ENCODE measurements at regions not wholly inside any gene's neighbourhood (a gene's known extent, or its start where the extent isn't known, plus 50 kb on each side); places are given as distances from the start of the nearest gene placed in this dataset.

DNA sequence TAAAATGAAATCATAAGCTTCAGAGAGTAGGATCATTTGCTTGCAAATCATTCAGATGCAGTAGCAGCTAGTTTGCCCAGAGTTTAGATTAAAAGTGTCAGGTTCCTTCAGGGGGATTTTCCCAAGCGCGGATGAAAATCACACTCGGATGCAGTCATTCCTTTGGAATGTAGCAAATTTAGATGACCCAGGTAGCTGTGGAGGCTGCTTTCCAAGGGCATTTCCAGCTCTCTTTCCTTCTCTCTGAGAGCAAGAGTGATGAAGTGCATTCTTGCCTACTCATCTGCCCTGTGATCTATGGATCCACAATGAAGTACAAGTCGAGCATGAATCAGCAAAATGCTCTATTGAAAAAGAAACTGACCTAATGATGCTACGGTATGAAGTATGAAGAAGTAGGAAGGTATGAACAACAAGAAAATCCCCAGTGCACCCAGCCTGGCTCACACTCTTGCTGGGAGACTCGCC, 200.2 kb downstream of the PLK2 start:
- no peak for DNase-seq (ENCODE audit: extremely low read depth, low read depth, low spot score)

DNA sequence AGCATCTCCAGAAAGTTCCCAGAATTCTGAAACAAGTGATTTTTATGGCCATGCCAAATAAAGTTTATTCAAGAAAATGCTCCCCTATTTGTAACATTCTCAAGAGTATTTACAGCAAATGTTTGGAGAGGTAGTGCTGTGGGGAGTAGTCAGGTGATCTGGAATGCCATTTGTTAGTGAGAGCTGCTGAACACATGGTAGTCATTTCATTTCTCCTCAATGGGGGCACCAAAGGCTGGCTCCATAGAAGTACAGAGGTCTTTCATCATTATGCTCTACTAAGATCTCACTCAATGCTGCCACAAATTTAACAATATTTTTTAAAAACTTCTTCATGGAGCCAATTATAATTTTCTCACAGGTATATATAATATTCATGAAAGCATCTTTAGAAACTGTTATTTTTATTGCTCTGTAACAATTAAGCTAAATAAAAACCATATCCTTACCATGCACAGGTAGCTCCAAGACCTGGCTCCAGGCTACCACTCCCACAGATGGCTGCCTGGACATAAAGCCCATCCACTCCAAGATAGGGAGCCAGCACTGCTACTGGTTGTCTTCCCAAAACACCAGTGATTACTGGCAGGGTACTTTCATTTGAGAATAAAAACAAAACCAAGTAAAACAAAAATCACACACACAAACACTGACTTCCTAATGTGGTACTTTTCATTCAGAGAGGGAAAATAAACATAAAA, 200.8 kb downstream of the PLK2 start:
- DNase-seq (ENCODE audit: extremely low read depth, low read depth, low spot score): no peak

DNA sequence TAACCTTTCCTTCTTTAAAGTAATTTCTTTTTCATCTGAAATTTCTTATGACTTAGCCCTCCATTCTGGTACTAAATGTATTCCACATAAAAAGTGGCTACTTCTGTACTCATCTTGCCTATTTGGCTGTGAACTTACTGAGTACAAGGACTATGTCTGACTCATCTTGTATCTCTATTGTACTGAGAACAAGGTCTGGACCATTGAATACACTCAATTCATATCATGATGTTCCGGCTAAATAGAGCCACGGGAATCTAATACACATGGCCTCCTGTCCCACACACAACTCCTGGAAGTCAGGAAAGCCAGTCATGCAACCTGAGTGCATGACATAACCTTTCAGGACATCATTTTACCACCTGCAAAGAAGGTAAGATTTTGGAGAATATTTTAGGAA, 203.9 kb downstream of the PLK2 start:
- no peak for DNase-seq (ENCODE audit: extremely low read depth, low read depth, low spot score)

DNA sequence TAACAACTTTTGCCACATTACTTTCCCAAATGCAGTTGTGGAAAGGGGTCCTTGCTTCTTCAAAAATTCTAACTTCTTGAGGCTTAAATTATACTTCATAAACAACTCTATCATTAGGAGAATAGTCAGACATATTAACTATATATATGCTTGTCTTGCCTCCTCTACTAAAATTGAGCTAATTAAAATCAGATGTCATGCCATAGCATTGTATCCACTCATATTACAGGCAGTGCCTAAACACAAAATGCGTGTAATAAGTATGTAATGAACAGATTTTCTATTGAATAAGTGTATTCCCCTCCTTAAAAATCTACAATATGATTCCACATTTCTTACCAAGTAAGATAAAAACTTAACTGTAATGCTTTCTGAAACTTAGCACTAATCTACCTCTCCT, 204.5 kb downstream of the PLK2 start:
- no peak for DNase-seq (ENCODE audit: extremely low read depth, low read depth, low spot score)

DNA sequence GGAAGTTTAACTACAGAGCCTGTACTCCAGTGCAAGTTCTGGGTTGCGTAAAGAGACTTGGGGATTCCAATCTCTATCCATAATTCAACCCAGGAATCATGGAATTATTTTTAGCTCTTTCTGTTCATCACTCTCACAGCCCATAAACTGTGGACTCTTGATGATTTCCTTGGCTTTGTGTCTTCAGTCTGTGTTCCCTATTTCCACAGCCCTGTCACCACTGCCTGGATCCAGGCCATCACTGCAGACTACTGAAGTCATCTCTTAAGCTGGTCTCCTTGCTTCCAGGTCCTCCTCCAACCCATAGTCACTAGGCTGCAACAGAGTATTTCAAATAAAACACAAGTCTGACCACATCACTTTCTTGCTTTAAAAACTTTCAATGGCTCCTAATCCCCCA, 211.7 kb downstream of the PLK2 start:
- no peak for DNase-seq (ENCODE audit: extremely low read depth, low read depth, low spot score)

DNA sequence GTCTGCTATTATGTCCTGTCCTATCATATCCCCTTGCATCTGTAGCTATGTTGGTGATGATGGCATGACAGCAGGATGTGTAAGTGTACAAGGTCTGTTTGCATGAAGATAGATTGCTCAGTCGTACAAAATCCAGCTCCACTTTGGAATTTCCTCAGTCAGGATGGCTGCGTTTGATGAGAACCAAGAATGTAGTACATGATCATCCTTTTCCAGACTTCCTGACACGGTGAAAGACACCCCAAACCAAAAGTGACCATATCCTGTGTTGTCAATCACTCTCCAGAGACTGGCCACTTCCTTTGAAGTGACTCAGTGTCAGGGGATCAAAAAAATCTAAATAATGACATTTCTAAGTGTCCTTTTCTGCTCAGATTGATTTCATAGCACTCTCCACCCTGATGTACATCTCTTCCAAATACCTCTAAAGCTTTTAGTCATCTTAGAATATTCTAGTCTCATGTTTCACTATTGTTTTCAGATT, 213.4 kb downstream of the PLK2 start:
- DNase-seq (ENCODE audit: extremely low read depth, low read depth, low spot score): no peak

DNA sequence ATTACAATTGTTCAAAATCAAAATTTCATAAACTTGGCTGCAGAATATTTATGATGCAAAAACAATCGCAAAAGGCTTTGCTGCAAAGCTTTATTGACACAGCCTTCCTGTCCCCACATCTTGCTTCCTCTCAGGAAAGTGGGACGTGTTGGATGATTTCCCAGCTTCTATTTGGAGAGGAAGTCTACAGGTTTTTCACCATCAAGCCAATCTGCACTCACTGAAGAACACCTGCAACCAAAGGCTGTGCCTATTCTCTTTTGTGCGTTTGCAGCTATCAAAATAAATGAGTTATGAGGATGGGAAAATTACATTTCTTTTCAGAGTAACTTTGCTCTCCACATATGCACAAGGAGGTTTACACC, 214.4 kb downstream of the PLK2 start:
- DNase-seq (ENCODE audit: extremely low read depth, low read depth, low spot score): no peak

DNA sequence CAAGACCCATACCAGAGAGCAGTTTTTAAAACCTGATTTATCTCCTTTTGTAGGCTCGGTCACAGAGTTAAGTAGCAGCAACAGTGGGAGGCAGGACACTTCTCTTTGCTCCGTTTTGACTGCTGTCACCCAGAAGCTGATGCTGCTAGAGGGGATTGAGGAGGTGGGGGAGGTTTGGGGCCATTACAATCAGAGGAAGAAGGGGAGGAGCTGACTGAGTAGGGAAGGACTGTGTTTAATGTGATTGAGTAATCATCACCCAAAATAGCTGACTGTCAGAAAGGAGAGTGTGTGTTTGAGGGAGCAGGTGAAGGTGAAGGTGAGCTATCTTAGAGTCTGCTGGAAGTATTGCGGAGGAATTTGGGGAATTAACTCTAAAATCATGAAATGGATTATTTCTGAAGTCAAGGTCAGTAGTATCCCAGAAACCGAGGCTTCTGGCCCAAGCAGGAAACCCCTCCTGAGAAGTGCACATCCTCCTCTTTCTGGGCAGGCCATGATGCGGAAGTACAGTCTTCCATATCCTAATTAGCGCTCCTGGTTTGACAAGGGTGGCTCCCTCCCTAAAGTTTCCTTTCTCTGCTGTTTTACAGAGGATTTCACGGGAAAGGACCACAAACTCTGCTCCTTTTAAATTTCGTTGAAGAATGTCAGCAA, 214.9 kb downstream of the PLK2 start:
- no peak for DNase-seq (ENCODE audit: extremely low read depth, low read depth, low spot score)

DNA sequence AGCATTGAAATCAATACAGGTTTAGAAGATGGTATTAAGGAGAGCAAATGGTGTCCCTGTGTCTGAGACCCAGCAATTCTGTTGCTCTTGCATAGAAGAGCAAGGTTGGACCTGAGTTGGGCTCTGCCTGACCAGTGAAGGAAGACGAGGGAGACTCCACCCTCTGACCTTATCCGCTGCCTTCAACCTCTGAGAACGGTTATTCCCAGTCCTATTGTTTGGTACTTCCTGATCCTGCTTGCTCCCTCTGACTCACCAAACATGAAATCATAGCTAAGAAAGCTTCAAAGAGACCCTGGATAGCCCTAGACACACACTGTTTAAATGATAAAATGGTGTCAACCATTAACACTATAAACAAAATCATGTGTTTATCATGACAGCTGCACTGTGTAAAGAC, 218.5 kb downstream of the PLK2 start:
- DNase-seq (ENCODE audit: extremely low read depth, low read depth, low spot score): peak; percentile 96

DNA sequence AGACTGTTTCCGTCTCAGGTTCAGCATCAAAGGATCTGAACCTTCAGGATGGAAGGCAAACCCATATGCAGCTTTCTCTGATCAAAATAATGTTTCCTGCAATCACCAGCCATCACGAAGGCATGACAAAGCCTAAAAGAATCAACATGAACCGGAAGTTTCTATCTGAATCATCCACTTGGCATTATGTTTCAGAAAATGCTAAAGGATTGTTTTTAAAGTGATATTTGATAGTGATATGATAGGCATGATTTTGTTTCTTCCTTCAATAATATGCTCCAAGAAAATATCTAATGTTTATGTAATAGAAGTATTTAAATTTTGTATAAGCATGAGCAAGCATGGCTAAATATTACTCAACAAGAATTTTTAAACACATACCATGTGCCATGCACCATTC, 219.6 kb downstream of the PLK2 start:
- DNase-seq (ENCODE audit: extremely low read depth, low read depth, low spot score): no peak

DNA sequence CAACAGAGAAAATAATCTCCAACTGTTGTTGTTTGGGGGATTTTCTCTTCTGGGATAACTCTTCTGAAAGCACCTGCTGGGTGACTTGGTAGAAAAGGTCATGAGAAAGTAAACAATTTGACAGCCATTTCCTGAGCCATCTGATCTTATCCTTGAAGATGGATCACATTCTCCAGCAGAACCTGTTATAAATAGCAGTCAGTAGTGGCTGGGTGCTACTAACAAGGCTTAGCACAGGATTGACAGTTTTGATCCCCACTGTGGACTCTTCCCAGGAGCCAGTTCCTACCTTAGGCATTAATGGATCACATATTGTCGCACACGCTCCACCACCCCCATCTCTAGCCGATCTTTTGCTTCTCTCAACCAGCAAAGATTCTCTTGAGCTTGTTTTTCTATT, 220.2 kb downstream of the PLK2 start:
- no peak for DNase-seq (ENCODE audit: extremely low read depth, low read depth, low spot score)

DNA sequence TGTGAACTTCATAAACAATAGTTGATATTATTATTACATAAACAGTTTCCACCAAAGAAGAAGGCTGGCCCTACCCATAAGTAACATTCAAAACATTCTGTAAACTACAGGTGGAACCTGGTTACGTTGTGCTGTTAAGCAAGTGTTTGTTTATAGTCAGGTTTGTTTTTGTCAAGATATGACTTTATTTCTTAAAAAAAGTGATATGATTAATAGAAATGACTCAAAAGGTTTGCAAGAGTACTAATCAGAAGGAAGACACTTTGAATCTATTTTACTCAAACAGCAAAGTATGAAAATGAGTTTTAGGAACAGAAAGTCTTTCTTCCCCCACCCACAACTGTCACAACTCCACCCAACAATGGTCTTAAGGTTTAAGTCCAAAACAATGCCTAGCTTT, 220.8 kb downstream of the PLK2 start:
- no peak for DNase-seq (ENCODE audit: extremely low read depth, low read depth, low spot score)

DNA sequence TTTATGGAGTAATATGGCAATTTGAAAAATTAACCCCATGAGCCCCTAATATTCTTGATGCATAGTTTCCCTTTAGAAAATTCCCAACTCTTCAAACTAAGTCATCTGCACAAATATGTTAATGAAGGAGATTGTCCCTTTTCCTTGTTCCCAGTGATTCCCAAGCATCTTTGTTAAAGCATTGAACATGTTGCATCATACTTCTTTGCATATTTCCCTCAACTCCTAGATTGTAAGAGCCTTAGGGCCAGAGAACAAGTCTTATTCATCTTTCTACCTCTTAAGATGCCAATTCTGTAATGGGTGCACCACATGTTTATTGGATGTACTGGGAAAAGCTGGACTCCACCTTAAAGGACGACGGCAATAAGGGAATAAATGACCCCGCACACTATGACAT, 223.4 kb downstream of the PLK2 start:
- no peak for DNase-seq (ENCODE audit: extremely low read depth, low read depth, low spot score)

DNA sequence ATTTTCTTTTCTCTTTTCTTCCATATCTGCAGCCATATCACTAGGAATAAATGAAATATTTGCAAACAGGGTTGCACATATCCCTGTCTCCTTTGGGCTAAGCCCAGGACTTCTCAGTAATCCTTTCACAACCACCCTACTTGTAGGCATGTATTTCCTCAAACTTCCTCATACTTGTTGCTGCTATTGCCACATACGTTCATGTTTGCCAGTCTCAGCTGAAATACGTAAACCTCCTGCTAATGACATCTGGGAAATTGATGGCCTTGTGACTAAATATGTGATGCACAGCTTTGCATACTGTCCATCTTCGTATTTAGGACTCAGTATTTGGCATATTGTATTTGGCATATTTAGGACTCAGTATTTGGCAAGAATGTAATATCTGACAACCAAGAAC, 224.6 kb downstream of the PLK2 start:
- DNase-seq (ENCODE audit: extremely low read depth, low read depth, low spot score): no peak

DNA sequence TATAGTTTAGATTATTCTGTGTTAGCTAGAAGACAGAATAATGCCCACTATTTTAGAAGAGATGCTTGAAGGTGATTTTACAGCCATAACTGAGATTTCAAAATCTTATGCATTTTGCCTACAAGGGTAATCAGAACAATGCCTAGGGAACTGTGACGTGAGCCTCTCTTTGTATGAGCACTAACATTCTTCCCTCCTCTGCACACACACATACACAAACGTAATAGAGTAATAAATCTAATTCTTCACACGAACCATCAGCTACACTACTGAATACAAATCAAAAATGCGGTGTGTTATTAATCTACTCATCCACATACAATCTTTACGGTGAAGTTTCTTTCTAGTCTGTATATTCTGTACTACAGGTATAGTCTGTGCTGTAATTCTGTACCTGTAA, 227.8 kb downstream of the PLK2 start:
- DNase-seq (ENCODE audit: extremely low read depth, low read depth, low spot score): no peak

DNA sequence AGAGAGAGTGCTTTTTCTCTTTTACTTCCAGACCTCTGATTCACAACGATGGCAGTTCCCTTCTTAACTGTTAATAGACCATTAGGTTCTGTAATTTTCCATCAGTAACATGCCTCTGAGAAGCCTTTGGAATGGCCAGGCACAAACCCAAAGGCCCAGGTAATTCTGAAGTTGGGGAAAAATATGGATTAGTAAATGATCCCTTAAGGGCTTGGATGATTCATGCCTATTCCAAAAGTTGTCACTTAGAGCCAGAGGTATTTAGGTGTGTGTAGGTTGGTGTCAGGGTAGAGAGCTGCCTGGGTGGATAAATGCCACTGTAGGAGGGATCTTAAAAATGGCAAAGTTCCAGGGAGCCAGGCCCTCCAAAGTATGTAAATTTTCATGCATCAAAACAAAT, 228.8 kb downstream of the PLK2 start:
- no peak for DNase-seq (ENCODE audit: extremely low read depth, low read depth, low spot score)

DNA sequence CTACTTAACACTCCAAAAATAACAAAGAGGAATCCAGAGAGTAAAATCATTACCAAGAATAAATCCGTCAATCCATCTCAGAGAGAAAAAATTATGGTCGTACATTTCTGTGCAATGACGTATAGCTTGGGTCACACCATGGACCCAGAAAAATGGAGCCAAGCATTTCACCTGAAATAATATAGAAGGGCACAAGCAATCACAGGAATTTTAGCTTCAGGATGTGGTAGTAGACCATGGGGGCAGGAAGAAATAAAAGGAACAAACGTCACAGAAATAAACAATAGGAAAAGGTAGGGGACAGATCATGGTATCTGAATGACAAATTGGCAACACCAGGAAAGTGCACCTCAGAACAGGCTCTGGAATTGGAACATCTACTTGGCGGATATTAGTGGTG, 231.0 kb downstream of the PLK2 start:
- no peak for DNase-seq (ENCODE audit: extremely low read depth, low read depth, low spot score)

DNA sequence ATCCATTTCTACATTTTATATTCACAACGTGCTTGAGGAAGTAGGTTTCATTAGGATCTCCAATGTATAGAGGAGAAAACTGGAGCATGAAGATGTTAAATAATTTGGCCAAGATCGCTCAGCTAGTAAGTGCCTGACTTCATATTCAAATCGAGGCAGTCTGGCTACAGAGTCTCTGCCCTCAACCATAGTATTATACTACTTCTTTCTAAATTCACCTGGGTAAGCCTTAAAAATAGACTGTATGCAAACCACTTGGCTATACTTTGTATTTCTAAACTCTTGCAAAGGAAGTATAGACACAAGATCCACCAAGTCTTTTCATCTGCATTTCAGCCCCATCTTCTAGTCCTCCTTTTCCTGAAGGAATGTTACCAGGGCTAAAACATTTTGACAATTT, 232.0 kb downstream of the PLK2 start:
- DNase-seq (ENCODE audit: extremely low read depth, low read depth, low spot score): no peak

DNA sequence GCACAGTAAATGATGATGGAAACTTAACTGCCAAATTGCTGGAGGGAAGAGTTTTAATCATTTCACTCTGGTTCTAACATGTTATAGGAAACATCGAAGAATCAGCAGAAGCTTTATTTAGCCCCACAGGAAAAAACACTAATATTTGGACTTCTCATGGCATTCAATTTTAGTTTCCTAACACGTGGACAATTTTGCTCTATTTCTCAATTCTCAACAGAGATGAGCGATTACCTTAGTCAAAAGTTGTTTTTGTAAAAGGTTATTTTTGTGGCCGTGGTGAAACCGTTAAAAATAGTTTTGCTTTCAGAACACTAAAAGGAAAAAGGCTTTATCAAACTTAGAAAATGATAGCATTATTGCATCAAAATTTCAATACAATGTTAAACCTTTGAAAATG, 235.2 kb downstream of the PLK2 start:
- no peak for DNase-seq (ENCODE audit: extremely low read depth, low read depth, low spot score)

DNA sequence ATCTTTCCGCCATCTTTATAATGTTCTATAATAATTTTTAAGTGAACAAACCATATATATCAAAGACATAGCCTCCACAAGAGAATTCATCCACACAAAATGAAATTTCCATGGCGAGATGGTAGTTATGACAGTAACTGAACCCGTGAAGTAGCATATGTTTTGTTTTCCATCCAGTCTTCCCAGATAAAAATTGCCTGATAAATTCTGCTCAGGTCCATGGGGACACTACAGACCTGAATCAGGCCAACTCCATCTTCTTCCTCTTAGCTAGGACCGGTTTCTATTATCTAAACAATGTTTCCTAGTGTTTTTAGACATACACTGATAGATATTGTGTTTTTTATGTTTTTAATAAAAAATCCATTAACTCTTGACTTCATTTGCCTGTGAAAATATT, 235.7 kb downstream of the PLK2 start:
- DNase-seq (ENCODE audit: extremely low read depth, low read depth, low spot score): no peak

DNA sequence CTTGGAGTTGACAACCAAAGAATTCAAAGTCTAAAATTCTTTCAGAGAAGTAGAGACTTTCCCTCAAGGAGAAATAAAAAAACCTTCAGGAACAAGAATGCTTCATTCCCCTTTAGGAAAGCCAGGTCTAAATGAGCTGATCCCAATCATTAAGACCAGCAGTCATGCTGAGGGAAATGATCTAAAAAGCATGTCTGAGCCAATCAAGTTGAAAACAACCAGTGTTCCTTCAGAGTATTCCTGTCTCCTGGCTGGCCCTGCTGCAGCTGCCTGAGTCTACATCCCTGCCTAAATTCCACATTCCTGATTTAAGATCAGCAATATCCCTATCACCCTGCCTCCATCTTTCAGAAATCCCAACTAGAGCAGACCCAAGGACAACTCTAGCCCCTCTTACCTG, 244.5 kb downstream of the PLK2 start:
- DNase-seq (ENCODE audit: extremely low read depth, low read depth, low spot score): no peak

DNA sequence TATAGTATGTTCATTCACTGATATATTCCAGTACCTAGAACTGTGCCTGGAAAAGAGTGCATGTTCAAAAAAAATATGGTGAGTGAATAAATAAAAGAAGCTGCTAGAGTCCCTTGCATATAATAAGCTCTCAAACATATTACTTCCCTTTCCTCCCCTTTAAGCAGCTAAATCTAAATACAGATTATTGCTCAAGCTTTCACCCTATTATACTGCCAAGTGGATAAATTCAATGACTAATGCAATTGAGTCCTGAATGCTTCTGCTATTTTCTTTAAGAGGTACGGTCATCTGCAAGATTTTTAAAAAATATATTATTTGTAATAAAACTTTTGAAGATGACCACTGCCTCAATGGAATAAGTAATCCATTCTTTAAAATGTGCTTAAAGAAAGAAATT, 248.4 kb downstream of the PLK2 start:
- no peak for DNase-seq (ENCODE audit: extremely low read depth, low read depth, low spot score)

DNA sequence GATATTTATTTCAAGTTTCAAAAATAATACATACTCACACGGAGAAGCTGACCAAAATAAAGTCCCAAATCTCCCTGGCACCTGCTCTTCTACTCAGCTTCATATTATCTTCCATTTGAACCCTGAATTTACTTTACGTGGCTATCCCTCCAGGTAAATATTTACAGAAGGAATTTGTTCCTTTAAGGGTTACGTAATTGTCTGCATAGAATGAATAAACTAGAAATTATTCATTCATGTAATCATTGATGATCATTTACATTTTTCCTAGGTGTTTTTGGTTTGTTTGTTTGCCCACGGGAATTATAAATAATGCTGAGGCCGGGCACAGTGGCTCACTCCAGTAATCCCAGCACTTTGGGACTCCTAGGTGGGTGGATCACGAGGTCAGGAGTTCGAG, 251.2 kb downstream of the PLK2 start:
- DNase-seq (ENCODE audit: extremely low read depth, low read depth, low spot score): no peak
